GM08714 (cell line): ENCODE measurements at regions not wholly inside any gene's neighbourhood (a gene's known extent, or its start where the extent isn't known, plus 50 kb on each side); places are given as distances from the start of the nearest gene placed in this dataset.

Source experiments
- H3K4me3 ChIP-seq: fragments of 200-500 bp; sonication (Bioruptor generic); 2 replicates; pipeline ENCODE4 v1.5.1; 2014; ENCODE audit warnings: mild to moderate bottlenecking, low read length, inconsistent platforms
- ZNF274 ChIP-seq: IDR thresholded peaks from 2 replicates; pipeline ENCODE4 v1.6.1; 2012; ENCODE audit warnings: mild to moderate bottlenecking, low read depth, low read length

- TF ChIP-seq ZNF274 = no peak
- H3K4me3 ChIP-seq = no peak overlapping the region
These were observed 267.7 kb downstream of the TJP1 start for GRCh38 chr15:29554531-29554930.

DNA sequence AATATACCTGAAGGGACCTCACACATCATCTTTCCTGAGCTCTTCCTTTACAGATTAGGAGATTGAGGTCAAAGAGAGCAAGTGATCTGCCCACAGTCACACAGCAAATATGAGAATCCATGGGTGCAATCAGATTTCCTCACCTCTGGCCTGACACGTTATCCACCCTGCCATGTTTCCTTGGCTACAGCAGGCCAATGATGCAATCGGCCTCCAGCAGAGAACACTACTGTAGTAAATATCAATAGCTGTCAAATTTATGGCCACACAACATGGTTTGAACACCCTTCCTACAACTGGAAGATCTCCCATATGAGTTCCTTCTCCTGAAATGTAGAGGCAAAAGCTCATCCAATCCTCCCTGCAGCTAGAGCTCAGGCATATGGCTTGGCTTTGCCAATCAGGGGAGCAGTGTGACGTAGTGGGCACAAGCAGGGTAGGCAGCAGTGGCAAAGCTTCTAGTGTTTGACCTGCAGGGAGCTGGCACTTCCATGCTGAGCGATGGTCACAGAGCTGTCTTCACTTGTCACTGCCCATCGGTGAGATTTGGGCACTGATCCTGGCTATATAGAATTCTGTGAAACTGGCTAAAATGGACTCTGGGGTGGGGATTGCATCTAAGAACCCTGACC is 271.3 kb downstream of the TJP1 start:
- TF ChIP-seq ZNF274 = no peak
- no peak overlapping the region for H3K4me3 ChIP-seq

GRCh38 chr15:29548006-29548405 is 274.3 kb downstream of the TJP1 start:
- no peak for TF ChIP-seq ZNF274
- H3K4me3 ChIP-seq = no peak overlapping the region

DNA sequence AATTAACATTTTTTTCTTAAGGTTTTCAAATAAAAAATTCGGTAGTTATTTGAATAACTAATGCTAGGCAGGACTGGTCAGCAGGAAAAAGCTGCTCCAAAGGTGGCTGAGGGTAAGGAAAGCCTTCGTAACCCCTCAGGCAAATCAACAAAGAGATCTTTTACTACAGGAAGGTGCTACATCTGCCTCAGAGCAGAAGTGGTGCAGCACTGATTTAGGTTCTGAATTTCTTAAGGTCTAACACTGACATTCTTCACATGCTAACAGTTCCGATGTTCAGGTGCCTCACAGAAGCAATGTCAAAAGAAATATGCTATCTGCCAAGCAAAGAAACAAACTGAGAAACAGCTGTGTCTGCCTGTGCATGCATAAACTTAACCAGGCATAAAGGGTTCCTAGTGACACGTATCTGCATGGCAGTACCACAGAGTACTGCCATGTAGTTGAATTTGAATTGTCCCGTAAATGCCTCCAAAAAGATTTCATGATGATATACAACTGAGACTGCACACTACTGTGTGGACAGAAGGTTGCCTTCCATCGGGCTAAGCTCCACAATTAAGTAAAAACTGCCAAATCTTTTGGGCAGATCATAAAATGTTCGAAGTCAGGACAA is 275.0 kb upstream of the NSMCE3 start:
- no peak for TF ChIP-seq ZNF274
- no peak overlapping the region for H3K4me3 ChIP-seq

DNA sequence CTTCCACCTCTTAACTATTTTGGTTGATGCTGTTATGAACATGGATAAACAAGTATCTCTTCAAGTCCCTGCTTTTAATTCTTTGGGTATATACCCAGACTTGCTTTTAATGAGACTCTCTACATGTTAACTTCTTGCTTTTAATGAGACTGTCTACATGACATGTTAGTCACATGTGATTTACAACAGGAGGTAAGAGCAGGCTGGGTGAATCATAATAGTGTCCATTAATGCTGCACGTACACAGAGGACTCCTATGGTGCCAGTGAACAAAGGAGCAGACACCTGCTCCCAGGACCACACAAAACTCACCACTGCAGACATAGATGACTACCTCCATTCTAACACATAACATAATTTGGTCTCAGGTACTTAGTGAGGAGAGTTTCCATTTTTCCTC is 273.4 kb upstream of the NSMCE3 start:
- no peak for TF ChIP-seq ZNF274
- H3K4me3 ChIP-seq = no peak overlapping the region

- TF ChIP-seq ZNF274 = no peak
- no peak overlapping the region for H3K4me3 ChIP-seq
These were observed 271.7 kb upstream of the NSMCE3 start for GRCh38 chr15:29541309-29541708.

DNA sequence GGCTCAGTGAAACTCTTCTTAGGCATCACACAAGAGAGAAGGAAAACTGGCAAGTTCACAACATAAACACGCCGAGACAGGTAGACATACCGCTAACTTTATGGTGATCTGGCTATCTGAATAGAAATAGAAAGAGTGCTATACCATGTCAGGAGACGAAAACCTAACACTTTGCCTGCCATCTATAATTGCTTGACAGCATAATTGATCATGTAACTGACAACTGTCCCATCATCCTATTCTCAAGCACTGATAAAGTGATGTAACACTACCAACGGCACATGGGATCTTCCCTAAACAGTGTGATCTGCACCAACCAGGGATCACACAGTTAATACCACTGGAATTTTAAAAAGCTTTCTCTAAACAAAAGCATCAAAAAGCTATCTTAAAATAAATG is 270.9 kb upstream of the NSMCE3 start:
- TF ChIP-seq ZNF274 = no peak
- no peak overlapping the region for H3K4me3 ChIP-seq

DNA sequence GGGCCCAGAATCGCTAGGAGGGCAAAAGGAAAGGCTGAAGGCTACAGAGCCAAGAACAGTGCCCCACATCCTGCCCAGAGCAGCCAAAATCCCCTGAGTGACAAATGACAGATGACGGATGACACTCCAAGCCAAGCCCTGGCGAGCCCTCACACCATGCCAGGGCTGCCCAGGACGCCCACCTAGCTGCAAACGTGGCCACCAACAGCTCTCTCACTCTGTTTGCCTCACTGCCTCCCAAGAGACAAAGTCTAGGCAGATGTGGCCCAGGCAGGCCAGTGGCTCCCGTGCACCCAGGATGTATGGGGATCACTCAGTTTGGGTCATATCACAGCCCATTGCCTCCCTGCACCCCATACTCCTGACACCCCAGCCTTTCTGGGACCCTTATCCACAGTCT is 270.1 kb upstream of the NSMCE3 start:
- H3K4me3 ChIP-seq = no peak overlapping the region
- no peak for TF ChIP-seq ZNF274

- TF ChIP-seq ZNF274 = no peak
- no peak overlapping the region for H3K4me3 ChIP-seq
These were observed 268.4 kb upstream of the NSMCE3 start for GRCh38 chr15:29538044-29538443.

DNA sequence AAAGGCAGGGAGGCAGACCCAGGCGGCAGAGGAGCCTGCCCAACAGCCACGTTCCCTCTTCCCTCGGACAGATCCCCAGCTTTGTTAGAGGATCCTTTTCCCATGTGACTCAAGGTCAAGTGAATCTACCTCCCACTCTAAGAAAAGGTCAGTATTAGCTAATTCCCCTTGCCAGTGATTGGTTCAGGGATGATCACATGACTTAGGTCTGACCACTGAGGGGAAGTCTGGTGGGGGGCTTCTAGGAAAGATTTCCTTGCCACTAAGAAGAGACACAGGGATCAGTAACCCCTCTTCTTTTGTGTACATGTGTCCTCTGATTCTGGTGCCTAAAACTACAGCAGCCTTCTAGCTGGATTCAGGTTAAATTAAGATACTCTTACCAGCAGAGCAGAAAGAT is 266.3 kb upstream of the NSMCE3 start:
- no peak overlapping the region for H3K4me3 ChIP-seq
- no peak for TF ChIP-seq ZNF274

GRCh38 chr15:29534378-29534777 is 264.8 kb upstream of the NSMCE3 start:
- H3K4me3 ChIP-seq = no peak overlapping the region
- TF ChIP-seq ZNF274 = no peak

DNA sequence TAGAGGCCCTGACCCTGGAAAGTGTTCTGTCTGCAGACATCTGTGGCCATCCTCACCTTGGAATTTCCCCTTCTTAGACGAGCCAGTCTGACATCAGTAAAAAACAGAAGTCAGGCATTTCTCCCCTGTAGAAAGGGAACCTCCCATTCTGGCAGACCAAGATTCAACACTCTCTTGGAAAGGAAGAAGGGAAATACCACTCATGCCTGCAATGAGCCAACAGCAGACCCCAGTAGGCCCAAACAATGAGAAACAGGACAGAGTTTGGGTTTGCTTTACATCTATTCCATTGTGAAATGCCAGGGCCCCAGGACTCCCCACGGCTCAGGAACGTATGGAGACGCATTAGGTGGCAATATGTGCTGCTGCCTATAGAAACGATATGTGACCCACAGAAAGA is 264.0 kb upstream of the NSMCE3 start:
- H3K4me3 ChIP-seq = no peak overlapping the region
- no peak for TF ChIP-seq ZNF274

DNA sequence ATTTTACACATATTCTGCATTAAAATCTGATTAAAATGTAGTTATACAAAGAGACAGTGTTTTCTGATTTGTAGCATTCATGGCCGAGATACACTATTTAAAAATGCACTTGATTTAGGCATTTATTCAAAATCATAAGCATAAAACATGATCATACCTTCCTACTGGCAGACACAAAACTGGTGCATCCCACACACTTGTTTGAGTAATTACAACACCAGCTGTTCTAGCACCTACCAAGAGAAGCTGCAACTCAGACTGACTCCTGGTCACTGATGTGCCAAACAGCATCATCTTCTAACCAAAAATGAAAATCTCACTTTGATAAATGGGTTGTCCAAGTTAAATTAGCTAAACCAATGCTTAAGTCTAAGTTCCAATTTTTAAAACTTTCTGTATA is 262.7 kb upstream of the NSMCE3 start:
- H3K4me3 ChIP-seq = no peak overlapping the region
- no peak for TF ChIP-seq ZNF274

- no peak for TF ChIP-seq ZNF274
- H3K4me3 ChIP-seq = no peak overlapping the region
These were observed 261.3 kb upstream of the NSMCE3 start for GRCh38 chr15:29530966-29531365.

GRCh38 chr15:29529043-29529442 is 259.4 kb upstream of the NSMCE3 start:
- no peak overlapping the region for H3K4me3 ChIP-seq
- TF ChIP-seq ZNF274 = no peak

GRCh38 chr15:29528276-29528675 is 258.7 kb upstream of the NSMCE3 start:
- no peak for TF ChIP-seq ZNF274
- H3K4me3 ChIP-seq = no peak overlapping the region

- H3K4me3 ChIP-seq = no peak overlapping the region
- TF ChIP-seq ZNF274 = no peak
These were observed 257.2 kb upstream of the NSMCE3 start for GRCh38 chr15:29526802-29527201.
